ENCODE measurements at regions not wholly inside any gene's neighbourhood (a gene's known extent, or its start where the extent isn't known, plus 50 kb on each side); places are given as distances from the start of the nearest gene placed in this dataset.
A peak's percentile ranks its signal among the peaks of the same experiment; 100 is the strongest.

DNA sequence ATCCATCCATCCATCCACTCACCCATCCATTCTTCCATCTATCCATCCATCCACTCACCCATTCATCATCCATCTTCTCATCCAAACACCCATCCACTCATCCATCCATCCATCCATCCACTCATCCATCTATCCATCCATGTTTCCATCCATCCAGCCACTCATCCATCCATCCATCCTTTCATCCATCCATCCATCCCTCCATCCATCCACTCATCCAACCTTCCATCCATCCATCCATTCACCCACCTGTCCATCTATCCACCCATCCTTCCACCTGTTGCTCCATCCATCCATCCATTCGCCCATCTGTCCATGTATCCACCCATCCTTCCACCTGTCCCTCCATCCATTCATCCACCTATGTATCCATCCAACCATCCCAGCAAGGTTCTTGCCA, 378.4 kb upstream of the PFKP start:
- no peak for DNase-seq

DNA sequence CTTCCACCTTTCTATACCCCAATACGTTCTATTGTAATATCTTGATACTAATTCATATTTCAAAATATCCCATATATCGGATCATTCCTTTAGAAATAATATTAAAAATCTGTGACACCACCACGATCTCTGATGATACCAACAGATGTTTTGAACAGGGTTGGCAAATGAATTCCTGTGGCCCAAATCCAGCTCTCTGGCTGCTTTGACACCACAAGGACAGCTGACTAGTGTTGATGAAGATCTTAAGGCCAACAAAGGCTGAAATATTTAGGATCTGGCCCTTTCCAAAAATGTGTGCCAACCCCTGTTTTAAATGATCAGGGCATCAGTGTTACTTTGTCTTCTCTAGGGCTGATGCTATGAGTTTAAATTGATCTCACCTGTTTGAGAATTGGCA, 380.7 kb upstream of the PFKP start:
- DNase-seq: no peak

DNA sequence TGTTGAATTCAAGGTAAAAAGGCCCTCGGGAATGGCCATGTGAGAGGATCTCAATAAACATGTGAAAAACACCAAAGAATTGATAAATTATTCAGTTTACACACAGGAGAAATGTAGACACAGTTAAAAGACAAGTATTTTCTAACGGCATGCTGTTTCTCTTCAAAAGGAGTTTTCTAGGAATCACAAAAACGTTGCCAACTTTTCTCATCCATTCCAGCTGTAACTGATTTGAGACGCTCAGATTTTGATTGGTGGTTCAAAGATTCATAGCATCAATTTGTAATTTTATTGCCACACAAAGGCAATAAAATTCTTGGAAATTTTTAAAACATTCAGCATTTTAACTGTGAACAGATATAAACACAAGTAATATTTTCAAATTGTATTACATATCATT, 384.9 kb upstream of the PFKP start:
- DNase-seq: no peak

DNA sequence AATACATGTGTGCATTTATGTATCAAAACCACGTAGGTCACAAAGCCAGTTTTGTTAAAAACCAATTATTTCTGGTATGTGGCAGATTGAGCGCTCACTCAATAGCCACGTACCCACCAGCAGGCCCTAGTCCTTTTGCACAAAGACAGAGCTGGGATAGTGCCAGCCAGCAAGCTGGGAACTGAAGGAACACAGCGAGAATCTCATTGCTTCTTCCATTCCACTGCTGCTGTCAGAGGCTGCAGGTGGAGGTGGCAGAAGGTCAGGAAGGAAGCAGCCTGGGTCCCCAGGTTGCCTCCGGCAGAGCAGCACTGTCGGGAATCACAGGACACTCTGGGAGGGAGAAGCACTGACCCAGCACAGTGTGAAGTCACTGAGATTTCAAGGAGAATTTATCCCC, 385.5 kb upstream of the PFKP start:
- DNase-seq: no peak

DNA sequence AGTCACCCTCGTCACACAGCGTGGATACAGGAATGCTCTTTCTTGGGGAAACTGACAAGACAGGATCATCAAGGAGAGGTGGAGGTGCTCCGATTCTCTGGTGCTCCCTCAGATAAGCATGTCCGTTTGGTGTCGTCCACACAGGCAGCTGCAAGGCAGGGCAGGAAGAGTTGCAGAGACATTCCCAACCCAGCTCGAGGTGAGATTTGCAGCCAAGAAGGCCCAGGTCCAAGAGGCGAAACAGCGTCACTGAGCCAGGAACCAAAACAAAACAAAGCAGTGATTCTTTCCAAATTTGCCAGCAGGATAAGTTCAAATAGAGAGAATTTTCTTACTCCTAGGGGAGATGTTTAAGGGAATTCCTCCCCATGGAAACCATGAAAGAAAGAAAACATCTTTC, 386.5 kb upstream of the PFKP start:
- DNase-seq: no peak

DNA sequence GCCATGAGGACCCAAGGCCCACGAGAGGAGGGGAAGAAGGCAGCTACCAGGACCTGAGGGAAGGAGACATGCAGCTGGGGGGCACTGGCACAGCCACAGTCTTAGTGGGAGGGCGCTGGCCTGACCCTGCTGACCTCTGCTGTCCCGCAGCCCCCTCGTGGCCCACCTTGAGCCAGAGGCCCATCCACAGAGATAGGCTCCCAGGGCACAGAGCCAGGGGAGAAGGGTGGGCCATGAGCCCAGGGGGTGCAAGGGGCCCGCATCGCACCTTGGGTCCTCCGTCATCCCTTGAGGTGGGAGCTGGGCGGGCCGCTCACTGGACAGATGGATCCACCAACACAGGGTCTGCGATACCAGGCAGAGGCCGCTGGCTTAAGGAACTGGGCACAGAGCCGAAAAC, 387.7 kb upstream of the PFKP start:
- DNase-seq: no peak

DNA sequence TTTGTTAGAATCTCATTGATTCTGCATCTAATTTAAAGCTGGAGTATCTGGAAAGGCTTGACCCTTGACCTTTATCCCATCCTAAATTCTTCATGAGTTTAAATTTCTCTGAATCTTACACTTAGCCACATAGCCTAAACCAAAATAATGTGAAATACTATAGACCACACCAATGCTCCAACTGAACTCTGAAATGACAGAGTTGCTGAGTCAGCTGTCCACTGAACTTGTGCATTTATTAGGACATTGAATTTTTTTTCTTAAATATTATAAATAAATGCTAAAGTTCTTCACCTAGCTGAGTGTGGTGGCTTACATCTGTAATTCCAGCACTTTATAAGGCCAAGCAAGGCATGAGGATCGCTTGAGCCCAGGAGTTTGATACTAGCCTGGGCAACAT, 390.9 kb upstream of the PFKP start:
- DNase-seq: no peak

DNA sequence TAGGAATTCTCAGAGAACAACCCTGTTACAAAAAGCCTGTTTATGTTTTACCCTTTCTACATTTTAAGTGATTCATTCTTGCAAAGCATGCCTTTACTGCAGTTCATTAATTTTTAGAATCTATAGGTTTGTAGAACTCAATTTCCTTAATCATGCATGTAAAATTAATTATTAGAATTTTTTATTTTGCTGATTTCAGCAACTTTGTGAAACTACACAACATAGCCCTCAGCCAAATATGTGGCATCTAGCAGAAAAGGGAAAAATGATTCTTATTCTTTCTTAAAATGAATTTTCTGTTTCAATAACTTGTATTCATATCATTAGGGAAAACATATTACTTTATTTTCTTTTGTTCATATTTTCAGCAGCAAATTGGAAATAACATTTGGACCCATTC, 392.9 kb upstream of the PFKP start:
- no peak for DNase-seq

DNA sequence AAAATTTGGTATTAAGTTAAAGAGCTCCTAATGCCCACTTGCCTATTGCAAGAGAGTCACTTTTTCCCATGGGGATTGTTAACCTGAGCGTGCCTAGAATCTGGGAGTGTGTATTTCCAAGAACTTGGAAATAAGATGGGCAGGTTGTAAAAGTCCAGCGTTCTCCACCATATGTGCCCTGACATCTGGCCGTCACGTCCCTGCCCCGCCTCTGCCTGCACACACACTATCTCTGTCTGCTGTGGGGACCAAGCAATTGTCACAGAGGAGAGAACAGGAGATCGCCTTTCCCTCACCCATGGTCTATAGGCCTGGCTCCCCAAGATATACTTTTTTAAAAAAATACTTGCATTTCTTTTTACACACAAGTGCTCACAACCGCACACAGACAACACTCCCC, 396.5 kb upstream of the PFKP start:
- DNase-seq: no peak

DNA sequence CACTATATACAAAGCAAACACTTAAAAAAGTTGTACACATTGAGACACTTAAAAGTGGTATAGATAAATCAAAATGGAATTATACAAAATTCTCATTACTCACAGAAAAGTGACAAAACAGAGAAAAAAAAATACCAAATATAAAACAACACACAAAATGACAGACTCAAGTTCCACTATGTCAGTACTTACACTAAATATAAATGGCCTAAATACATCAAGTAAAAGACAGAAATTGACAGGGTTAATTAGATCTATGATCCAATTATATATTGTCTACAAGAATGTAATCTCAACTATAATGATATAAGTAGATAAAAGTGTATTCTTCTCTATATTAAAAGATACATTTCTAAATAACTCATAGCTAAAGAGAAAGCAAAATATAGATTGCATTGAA, 401.6 kb upstream of the PFKP start:
- DNase-seq: no peak

DNA sequence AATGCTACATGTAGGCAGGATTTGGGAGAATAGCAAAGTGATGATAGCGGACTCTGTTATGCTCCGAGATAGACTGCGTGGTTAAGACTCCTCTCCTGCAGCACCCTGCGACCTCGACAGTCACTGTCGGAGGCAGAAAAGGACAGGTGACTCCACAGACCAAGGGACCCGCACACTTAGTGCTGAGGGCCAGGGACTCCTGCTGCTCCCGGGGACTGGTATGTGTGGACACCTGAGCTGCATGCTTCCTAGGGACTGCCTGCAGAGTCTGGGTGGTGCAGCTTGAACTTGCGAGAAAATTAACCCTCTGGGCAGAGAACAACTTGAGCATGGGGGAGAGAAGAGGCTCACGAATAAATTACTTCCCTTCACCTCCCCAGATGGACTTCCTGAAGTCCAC, 407.1 kb upstream of the PFKP start:
- DNase-seq: no peak

DNA sequence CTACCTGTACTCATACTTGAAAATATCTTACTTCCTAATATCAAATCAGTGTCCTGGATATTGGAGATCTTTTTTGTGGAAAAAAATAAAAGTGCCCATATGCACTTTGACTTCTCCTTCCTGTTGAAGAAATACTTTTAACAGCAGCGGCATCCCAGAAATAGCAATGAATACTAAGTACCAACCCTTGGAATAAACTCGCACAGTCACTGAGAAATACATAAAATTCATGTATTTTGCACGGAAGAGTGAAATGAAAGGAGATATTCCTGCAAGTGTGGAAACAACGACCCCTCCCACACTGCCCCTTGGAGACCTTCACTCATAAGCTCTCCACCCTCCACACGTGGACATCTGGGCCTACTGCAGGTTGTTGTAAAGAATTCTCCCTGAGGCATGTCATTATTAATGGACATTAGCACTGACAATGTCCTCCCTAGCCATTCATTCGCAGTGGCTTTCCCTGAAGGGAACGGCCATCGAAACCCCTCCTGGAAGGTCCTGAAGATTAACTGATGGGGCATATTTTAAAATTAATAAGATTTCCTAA, 407.6 kb upstream of the PFKP start:
- no peak for DNase-seq

DNA sequence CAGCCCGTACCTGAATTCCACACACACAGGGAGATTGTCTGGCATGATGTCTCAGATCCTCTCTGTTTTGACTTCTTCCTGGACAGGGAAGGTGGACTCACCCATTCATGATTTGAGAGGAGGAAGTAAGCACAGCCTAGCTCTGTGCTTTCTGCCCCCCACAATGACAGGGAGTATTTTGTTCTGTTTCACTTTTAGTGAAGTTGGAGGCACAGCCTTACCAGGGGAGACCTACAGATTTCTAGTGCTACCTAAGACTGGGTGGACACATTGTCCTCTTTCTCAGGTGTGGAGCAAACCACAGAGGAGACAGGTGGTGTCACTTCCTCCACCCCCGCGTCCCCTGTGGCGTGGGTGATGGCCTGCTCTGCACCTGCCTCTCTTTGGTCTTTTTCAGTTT, 408.6 kb upstream of the PFKP start:
- DNase-seq: no peak

DNA sequence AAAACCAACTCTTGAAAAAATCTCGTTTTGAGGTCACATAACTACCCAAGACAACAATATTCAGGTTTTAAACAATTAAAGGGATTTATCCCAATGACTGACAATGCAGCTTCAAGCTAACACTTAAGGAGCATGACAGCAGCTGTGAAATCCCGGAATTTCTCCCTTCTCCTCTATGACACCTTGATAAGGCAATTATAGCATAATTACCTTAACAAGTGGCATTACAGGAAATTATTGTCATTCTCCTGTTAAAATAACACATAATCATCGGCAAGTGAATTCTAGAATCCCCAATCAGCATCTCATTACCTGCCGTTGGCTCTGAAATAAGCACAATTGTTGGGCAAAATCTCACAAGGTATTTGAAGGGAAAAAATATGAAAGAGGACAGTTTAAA, 417.0 kb upstream of the PFKP start:
- DNase-seq: no peak

DNA sequence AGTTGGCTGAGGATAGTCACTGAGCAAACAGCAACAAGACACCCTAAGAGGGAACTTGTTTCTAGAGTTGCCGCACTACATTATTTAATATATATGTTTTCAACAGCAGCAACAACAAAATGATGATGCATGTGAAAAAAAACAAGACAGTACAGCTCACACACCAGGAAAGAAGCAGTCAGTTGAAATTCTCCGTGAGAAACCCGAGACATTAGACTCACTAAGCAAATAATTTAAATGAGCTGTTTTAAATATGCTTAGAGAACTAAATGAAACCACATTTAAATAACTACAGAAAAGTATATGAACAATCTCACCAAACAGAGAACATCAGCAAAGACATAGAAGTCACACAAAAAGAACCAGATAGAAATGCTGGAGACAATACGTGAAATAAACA, 426.3 kb upstream of the PFKP start:
- no peak for DNase-seq

DNA sequence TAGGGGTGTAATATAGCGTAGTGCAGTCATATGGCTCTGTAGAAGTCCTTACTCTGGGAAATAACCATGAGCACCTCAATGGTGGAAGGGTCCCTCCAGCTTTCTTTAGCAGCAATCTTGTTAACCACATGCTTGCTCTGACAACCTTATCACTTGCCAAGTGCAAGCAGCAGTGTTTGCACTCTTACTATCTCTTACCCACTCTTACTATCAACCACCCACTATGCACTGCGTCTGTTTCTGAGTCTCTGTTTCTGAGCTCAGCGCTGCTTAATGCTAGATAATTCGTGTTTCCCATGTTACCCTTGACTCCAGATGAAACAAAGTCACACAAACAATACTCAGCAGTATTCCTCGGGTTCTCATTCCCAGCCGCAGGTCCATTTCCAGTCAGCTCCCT, 433.7 kb upstream of the PFKP start:
- DNase-seq: no peak

DNA sequence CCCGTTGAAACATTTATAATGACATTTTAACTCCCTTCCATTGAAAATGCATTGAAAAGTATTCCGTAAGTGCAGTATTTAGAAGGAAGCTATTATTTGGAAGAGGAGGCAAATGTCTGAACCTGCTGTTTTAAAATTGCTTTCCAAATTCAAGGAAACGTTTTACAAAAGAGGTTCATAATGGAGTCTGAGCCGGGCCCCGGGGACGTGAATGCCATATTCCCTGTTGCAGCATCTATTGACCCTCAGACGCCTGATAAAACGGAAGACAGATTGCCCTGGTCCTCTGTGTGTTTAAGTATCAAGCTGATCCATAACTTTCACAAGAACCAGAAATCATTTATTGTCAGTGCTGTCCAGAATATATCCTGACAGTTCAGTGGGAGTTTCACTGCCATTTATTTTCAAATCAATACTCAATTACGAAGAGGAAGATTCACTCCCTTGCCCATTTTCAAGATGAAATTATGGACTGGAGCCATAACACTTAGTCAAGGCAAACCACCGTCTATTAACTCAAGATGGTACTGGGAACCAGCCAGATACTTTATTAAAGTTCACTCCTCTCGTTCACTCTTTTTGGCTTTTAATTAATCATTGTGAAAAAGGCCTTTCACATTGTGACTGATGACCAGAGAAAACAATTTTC, 435.7 kb upstream of the PFKP start:
- DNase-seq: no peak

DNA sequence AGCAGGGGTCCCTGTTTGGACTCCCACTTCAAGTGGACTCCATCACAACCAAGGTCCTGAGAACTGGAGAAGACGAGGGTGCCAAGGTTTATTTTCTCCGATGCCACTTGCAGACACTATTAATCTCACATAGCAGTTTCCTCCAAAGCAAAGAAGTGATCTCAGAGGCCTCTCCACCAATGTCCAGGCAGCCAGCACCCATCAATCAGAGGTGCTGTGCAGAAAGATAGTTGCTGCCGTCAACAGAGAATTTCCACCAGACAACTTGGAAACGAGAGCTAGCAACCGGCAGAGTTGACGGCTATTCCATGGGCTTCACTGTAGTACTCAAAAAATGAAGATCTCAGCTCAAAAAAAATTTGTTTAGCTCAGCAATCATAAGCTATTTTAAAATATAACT, 438.6 kb upstream of the PFKP start:
- no peak for DNase-seq

DNA sequence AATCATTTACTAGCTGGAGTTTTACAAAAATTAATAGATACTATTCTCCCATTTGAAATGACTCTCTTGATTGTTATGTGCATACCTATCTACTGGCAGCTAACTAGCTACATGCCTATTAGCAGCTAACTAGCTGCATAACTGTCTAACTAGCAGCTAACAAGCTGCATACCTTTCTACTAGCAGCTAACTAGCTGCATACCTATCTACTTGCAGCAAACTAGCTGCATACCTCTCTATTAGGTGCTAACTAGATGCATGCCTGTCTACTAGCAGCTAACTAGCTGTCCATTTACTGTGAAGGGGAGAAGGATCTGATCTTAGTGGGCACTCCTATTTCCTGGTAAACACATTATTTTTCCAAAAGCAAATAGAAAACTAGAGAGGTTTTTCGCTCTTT, 439.4 kb upstream of the PFKP start:
- no peak for DNase-seq

DNA sequence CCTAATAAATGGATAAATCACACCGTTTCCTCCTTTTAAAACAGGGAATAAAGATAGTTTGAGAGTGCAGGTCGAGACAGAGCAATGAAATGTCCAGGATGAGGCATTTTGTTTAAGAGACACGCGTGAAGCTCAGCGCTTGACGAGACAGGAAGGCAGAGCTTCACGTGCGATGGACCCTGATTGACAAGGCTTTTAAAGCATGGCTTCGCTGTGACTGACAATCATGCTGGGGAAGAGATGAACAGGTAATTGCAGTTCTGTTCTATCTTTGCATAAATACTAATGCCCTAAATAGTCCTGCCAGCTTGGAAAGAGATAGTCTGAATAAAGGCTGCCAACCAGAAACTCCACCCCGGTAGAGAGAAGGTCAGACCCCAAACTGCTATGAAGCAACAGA, 442.3 kb upstream of the PFKP start:
- DNase-seq: no peak

DNA sequence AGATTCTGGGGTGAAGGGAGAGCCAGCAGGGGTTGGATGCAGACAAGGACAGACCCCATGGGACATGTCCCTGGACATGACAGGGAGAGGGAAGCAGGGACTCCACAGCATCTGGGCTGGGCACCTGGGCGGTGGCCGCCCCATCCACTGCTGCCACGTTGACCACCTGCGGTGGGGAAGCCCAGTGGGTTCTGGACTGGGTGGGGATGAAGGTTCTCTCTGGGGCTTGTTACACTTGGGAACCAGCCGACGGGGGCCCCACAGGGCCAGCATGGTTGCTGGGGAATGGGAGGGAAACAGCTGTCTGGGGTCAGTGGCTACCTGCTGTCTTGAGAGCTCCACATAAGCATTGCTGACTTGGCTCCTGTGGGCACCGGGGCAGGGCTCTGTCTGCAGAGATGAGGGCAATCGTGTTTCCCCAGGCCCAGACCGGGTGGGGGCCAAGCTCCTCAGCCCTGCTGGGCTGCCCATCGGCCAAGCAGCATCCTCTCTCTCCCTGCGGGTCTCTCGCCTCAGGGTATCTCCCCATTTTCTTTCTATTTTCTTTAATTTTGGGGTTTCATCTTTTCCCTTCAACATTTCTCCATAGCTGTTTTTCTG, 443.6 kb upstream of the PFKP start:
- no peak for DNase-seq

DNA sequence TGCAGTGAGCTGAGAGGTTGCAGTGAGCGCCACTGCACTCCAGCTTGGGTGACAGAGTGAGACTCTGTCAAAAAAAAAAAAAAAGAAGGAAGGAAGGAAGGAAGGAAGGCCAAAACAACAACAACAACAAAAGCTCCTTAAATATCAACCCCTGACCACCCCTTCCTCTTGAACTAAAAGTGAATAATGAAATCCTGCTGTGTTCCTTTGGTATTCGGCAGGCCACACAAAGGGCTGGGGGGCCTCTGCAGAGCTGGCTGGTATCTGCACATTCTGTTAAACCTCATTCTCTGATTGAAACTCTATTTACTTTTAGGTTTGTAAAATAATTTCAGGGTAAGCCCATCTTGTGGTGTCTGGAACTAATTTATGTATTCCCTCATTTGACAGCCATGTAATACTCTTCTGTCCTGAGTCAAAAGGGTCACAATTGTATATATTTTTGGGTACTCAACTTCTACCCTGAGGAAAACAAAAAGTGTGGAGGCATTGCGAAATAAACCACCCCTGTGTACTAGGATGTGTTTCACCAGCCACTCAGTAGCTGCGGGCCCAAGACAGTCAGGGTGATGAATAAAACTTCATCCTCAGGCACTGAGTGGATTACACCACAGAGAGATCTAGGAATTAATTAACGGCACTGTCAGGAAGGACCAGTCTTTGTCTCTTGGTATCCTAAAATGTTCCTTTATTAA, 446.4 kb upstream of the PFKP start:
- no peak for DNase-seq

DNA sequence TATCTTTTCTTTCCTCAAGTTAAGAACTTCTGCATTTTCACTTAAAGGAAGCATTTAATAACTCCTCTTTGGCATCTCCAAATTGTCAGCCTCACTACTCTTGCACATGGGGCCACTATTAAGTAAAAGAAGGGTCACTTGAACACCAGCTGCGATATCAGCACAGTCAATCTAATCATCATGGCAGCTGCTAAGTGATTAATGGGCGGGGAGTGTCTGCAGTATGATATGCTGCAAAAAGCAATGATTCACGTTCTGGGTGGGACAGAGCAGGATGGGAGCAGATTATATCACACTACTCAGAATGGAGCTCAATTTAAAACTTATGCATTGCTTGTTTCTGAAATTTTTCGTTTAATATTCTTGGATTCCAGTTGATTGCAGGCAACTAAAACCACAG, 447.4 kb upstream of the PFKP start:
- DNase-seq: peak; percentile 22

DNA sequence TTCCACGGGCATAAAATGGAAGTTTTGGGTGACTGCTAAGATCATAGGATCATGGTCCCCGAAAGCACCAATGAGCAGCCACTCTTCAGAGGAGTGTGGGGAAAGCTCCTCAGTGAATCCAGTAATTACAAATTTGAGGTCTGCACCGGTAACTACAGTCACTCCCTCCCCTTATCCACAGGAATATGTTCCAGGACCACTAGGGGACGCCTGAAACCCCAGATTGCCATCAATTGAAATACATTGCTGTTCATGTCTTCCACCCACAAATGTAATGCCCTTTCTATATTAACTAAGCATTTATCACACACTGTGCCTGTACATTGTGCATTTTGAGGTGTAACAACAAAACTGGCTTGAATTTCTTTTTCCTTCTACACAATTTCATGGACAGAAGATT, 447.9 kb upstream of the PFKP start:
- peak; percentile 91 for DNase-seq

DNA sequence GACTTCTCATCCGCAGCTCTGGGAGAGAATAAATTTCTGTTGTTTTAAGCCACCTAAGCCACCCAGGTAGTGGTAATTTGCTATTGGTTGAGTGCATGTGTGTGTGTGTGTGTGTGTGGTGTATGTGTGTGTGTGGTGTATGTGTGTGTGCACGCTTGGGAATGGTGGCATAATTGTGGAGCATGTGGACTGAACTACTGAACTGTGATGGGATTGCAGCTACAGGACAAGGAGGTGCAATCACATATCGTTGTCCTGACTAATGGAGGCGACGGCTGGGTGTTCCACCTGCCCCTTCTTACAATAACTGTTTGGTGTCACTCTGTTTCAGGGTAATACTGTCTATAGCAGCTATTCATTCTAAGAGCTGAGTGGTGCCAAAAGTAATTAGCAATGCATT, 448.7 kb upstream of the PFKP start:
- peak; percentile 91 for DNase-seq
